GM06990 (cell line): ENCODE measurements at regions not wholly inside any gene's neighbourhood (a gene's known extent, or its start where the extent isn't known, plus 50 kb on each side); places are given as distances from the start of the nearest gene placed in this dataset.

Experiments
- DNase-seq: peaks from one replicate; pipeline ENCODE4 v3.0.0-alpha.2; 2011; ENCODE audit not compliant: insufficient read length; ENCODE audit errors: extremely low read depth
- H3K27me3 ChIP-seq: replicated peaks from 2 replicates; pipeline ENCODE4 v1.6.0; 2011; ENCODE audit warnings: low read length; ENCODE audit not compliant: control insufficient read depth, insufficient read depth
- H3K36me3 ChIP-seq: 2 replicates; pipeline ENCODE4 v1.5.1; 2011; ENCODE audit warnings: low read length; ENCODE audit not compliant: control insufficient read depth, insufficient read depth
- H3K4me3 ChIP-seq: replicated peaks from 2 replicates; pipeline ENCODE4 v1.5.1; 2011; ENCODE audit warnings: low read depth, mild to moderate bottlenecking, control low read depth, low read length
- TF ChIP-seq, protein P1 (sequence below): IDR thresholded peaks from 2 replicates; pipeline ENCODE4 v1.5.1; 2011; ENCODE audit warnings: low read length, control low read depth, mild to moderate bottlenecking, inconsistent platforms; ENCODE audit not compliant: insufficient read depth, poor library complexity, severe bottlenecking

DNA sequence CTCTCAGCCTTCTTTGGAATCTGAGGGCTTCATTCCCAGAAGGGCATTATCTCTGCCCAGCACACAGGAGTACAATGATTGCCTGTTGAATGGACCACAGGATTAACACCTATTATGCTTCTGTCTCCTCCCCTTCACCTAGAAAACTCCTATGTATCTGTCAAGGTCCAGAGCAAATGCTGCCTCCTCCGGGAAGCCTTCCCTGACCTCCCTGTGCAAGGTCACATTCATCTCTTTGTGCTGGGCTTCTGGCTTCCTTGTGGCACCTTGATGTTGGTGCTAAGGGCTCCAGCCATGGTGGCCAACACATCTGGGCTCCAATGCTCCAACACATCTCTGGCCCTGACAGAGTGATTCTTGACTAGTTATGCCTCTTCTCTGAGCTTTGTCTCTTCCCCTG, 49.9 kb upstream of the ATP2B2 start:
- TF ChIP-seq, protein P1, sequence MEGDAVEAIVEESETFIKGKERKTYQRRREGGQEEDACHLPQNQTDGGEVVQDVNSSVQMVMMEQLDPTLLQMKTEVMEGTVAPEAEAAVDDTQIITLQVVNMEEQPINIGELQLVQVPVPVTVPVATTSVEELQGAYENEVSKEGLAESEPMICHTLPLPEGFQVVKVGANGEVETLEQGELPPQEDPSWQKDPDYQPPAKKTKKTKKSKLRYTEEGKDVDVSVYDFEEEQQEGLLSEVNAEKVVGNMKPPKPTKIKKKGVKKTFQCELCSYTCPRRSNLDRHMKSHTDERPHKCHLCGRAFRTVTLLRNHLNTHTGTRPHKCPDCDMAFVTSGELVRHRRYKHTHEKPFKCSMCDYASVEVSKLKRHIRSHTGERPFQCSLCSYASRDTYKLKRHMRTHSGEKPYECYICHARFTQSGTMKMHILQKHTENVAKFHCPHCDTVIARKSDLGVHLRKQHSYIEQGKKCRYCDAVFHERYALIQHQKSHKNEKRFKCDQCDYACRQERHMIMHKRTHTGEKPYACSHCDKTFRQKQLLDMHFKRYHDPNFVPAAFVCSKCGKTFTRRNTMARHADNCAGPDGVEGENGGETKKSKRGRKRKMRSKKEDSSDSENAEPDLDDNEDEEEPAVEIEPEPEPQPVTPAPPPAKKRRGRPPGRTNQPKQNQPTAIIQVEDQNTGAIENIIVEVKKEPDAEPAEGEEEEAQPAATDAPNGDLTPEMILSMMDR = no peak
- Histone ChIP-seq H3K4me3 (no peak overlapping the region), H3K27me3 (no peaks in the 10 kb centered on the region), H3K36me3 (no peaks in the 10 kb centered on the region)
- no peak for DNase-seq

DNA sequence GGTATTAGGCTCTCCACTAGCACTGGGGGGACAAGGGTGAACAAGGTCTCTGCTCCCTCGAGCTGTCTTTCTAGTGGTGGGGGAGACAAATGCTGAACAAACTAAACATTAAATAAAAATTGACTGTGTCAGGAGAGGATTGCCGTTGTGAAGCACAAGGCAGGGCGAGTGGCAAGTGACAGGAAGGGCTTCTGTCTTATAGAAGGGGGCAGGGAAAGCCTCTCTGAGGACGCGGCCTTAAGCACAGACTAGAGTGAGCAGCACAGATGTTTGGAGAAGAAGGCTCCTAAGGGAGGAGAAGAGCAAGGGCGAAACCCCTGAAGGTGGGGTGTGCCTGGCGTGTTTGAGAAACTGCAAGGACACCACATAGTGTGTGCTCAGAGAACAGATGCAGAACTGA, 50.9 kb upstream of the ATP2B2 start:
- TF ChIP-seq, protein P1 = no peak
- Histone ChIP-seq H3K36me3 (no peaks in the 10 kb centered on the region), H3K4me3 (no peak overlapping the region), H3K27me3 (no peaks in the 10 kb centered on the region)
- no peak for DNase-seq

DNA sequence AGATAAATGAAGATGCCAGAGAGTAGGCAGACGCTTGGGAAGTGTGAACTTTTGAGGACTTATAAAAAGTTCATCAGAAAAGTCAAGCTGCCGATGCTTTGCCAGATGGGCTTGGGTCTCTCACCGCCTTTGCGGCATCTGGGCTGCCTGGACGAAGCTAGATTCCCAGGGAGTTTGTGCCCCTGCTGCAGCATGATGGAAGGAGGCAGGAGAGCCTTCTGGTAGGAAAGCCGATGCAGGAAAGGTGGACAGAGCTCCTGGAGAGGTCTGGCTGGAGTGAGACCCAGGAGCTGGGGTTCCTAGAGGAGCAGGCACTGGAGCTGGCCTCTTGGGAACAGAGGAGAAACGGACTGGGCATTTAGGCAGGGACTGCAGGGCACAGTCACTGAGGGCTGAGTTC, 51.9 kb upstream of the ATP2B2 start:
- no peaks in the 10 kb centered on the region for H3K36me3 ChIP-seq
- no peak for DNase-seq
- TF ChIP-seq, protein P1 = no peak
- H3K4me3 ChIP-seq = no peak overlapping the region
- no peaks in the 10 kb centered on the region for H3K27me3 ChIP-seq

DNA sequence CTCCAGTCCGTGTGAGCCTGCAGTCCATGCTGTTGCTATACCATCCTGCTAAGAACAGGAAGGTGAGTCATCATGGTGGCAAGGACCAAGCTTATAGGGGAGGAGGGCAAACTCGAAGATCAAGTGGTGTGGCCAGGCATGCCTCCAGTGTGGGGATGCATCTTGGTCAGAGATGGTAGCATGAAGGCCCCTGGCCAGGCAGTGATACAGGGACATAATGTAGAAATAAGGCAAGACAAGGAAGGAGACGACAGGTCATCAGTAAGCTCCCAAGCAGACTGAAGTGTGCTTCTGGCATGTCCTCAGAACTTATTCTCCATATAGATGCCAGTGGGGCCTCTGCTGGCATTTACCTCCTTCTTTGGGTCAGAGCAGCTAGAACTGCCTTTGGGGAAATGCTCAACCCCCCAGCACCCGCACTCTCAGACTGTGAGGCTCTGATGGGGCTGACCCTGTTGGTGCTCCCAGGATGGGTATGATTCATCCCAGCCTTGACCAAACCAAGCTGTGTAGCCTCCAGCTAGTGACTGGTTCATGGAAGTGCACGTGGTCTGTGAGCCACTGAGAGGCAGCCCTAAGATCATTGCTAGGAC, 52.5 kb upstream of the ATP2B2 start:
- no peaks in the 10 kb centered on the region for H3K36me3 ChIP-seq
- no peaks in the 10 kb centered on the region for H3K27me3 ChIP-seq
- DNase-seq = no peak
- TF ChIP-seq, protein P1 = no peak
- H3K4me3 ChIP-seq = no peak overlapping the region

DNA sequence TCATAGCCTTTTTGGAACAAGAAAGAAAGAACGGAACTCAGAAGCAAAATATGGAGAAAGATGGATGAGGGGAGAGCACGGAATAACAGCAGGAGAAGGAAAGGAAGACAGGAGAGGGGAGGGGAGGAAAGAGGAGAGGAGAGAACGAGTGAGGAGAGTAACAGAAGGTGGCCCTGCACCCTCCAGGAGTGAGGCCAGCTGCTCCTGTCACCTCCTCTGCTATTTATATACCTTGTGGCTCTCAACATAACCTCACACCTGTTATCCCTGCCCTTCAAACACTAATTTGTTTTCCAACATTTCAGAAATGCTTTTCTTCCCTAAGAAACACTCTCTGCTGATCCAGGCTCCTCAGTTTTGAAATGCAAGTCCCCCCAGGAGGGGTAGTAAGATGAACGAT, 53.4 kb upstream of the ATP2B2 start:
- Histone ChIP-seq H3K27me3 (no peaks in the 10 kb centered on the region), H3K36me3 (no peaks in the 10 kb centered on the region)

More for the DNA sequence above, 53.4 kb upstream of the ATP2B2 start:
- TF ChIP-seq, protein P1 = no peak
- DNase-seq = no peak
- no peak overlapping the region for H3K4me3 ChIP-seq
